Hematopoietic multipotent progenitor cell treated with erythropoietin and hydrocortisone succinate and interleukin-3 and kit ligand, for 4 days (in vitro differentiated cells): ENCODE measurements at regions not wholly inside any gene's neighbourhood (a gene's known extent, or its start where the extent isn't known, plus 50 kb on each side); places are given as distances from the start of the nearest gene placed in this dataset.
"Not testable (repeated sequence)": the region's sequence is repeated elsewhere in the genome, so short reads cannot be mapped to it uniquely, and the experiment has no call there.

ENCODE experiments used
- DNase-seq: peaks from one replicate; pipeline ENCODE4 v3.0.0-alpha.2; 2015

DNA sequence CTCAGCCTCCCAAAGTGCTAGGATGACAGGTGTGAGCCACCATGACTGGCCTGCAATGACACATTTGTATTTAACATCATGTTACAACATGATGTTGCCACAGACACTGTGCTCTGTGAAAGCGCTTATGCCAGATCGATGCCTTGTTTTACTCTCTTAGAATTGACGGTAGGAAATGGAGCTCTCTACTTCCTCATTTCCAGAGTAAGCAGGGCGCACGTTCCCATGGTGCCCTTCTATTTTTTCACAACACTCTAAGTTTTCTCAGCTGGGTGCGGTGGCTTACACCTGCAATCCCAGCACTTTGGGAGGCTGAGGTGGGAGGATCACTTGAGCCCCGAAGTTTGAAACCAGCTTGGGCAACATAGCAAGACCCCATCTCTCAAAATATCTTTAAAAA is 60.7 kb upstream of the DHRSX start:
- DNase-seq = peak; percentile 44

DNA sequence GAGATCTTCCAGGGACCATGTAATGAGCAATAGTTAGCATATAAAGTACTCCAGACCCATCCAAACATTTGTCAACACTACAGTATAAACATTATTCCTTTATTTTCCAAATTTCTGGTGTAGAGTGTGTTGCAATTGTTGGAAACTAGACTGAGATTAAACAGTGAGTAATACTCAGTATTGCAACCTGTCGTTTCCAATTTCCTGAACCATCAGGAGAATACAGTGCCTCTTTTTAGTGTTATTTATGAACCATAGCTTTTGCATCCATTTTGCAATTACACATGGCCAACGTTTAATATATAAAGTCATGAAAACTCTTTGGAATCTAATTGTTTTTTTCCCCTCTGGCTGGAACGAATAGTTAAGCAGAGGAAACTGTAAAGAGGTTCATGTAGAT is 58.3 kb upstream of the DHRSX start:
- DNase-seq = no peak

DNA sequence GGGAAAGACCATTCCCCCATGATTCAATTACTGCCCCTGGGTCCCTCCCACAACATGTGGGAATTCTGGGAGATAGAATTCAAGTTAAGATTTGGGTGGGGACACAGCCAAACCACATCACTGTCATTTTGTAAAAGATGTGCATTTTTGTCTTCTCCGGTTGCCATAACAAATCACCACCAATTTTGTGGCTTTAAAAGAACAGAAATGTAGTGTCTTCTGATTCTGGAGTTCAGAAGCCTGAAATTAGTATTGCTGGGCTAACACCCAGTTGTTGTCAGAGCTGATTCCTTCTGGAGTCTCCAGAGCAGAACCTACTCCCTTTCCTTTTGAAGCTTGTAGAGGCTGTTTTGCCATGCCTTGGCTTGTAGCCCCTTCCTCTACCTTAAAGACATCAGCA is 54.1 kb upstream of the DHRSX start:
- no peak for DNase-seq

GRCh38 chrX:2554066-2554465 is 53.3 kb upstream of the DHRSX start:
- not testable (repeated sequence) for DNase-seq

- no peak for DNase-seq
Observed at GRCh38 chrX:2552621-2553201, 51.9 kb upstream of the DHRSX start.

DNA sequence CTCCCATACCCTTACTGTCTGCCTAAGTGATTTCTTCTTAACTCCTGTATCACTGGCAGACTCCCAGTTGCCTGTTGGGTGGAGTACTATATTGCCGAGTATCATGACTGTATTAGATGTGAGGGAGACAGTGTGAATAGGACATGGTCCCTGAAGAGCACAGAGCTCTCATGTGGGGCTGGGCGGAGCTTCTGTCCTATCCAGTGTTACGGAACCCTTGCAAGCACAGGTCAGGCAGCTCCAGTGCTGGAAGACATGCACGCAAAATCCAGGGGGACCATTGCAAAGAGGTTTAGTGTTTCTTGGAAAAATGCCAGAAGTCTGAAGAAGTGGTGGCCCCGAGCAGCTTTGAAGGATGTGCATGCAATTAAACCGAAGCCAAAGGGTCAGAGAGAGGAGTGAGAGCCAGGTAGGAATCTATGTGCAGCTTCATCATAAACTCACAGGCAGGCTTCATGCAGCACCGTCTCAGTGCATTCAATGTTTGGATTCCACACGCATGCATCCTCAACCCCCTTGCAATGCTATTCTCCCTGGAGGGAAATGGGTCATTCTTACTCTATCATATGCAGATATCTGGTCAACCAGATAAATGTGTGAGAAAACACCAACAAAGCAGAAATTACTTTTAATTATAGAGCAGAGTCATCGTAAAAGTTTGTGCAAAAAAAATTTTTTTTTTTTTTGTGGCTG is 49.7 kb upstream of the DHRSX start:
- no peak for DNase-seq
